Fibroblast of lung (primary cell): ENCODE measurements at regions not wholly inside any gene's neighbourhood (a gene's known extent, or its start where the extent isn't known, plus 50 kb on each side); places are given as distances from the start of the nearest gene placed in this dataset.

Experiments used
- DNase-seq, 2 donors: peaks; one replicate each; pipeline versions ENCODE4 v3.0.0 to v3.0.0-alpha.2; 2010; ENCODE audit warnings: low read depth in 2 of 2
- H2AFZ ChIP-seq: 2 replicates; pipeline ENCODE4 v1.5.1; 2012; ENCODE audit warnings: low read length, control low read depth, inconsistent platforms
- H3K27ac ChIP-seq: 2 replicates; pipeline ENCODE4 v1.5.1; 2011; ENCODE audit warnings: low read length, control low read depth; ENCODE audit not compliant: insufficient read depth
- H3K27me3 ChIP-seq: 2 replicates; pipeline ENCODE4 v1.5.1; 2011; ENCODE audit warnings: mild to moderate bottlenecking, low read length; ENCODE audit not compliant: control insufficient read depth, insufficient read depth
- H3K36me3 ChIP-seq: 2 replicates; pipeline ENCODE4 v1.5.1; 2011; ENCODE audit warnings: low read length; ENCODE audit not compliant: control insufficient read depth, insufficient read depth
- H3K4me1 ChIP-seq: 2 replicates; pipeline ENCODE4 v1.5.1; 2011; ENCODE audit warnings: low read length; ENCODE audit not compliant: control insufficient read depth, insufficient read depth; ENCODE audit errors: extremely low read depth
- H3K4me2 ChIP-seq: 2 replicates; pipeline ENCODE4 v1.5.1; 2011; ENCODE audit warnings: low read length, control low read depth; ENCODE audit not compliant: insufficient read depth; ENCODE audit errors: extremely low read depth
- H3K4me3 ChIP-seq, 4 experiments: fragments of 200-600 bp in 1 of 4; sonication (generic) in 1 of 4; replicated peaks in 1 of 4; 2 replicates each; pipeline ENCODE4 v1.5.1; 2011 to 2016; ENCODE audit warnings: low read length in 4 of 4, low read depth in 3 of 4, mild to moderate bottlenecking in 3 of 4, control low read depth in 2 of 4, inconsistent platforms in 1 of 4, mixed read lengths in 1 of 4; ENCODE audit not compliant: insufficient read depth in 1 of 4; ENCODE audit errors: control extremely low read depth in 1 of 4
- H3K79me2 ChIP-seq: 2 replicates; pipeline ENCODE4 v1.5.1; 2012; ENCODE audit warnings: mild to moderate bottlenecking, low read length, inconsistent platforms; ENCODE audit not compliant: control insufficient read depth, insufficient read depth
- H3K9ac ChIP-seq: 2 replicates; pipeline ENCODE4 v1.5.1; 2011; ENCODE audit warnings: mild to moderate bottlenecking, low read length, control low read depth; ENCODE audit not compliant: insufficient read depth
- H3K9me3 ChIP-seq: 2 replicates; pipeline ENCODE4 v1.5.1; 2012; ENCODE audit warnings: low read depth, low read length; ENCODE audit not compliant: control insufficient read depth, insufficient read depth
- H4K20me1 ChIP-seq: 2 replicates; pipeline ENCODE4 v1.5.1; 2011; ENCODE audit warnings: low read length; ENCODE audit not compliant: control insufficient read depth, insufficient read depth; ENCODE audit errors: extremely low read depth
- CTCF ChIP-seq, 2 donors: IDR thresholded peaks in 1 of 2; conservative IDR thresholded peaks in 1 of 2; 1 replicate in 1 of 2; 2 replicates in 1 of 2; pipeline ENCODE4 v1.5.1; 2011 to 2012; ENCODE audit warnings: low read length in 2 of 2, control low read depth in 1 of 2, inconsistent platforms in 1 of 2, low read depth in 1 of 2, mild to moderate bottlenecking in 1 of 2
- EZH2 ChIP-seq: IDR thresholded peaks from 2 replicates; pipeline ENCODE4 v1.5.1; 2012; ENCODE audit warnings: low read length, control low read depth, mild to moderate bottlenecking; ENCODE audit errors: missing control alignments

- no peak overlapping the region for H3K4me3 ChIP-seq
- H3K9ac ChIP-seq, result no peak overlapping the region
- no peak overlapping the region for H3K27ac ChIP-seq
- H3K4me2 ChIP-seq, result no peak overlapping the region
- no peaks in the 10 kb centered on the region for H4K20me1 ChIP-seq
- no peaks in the 10 kb centered on the region for H3K36me3 ChIP-seq
- H3K4me1 ChIP-seq, result no peaks in the 10 kb centered on the region
- H3K27me3 ChIP-seq, result no peaks in the 10 kb centered on the region
- H3K9me3 ChIP-seq, result no peaks in the 10 kb centered on the region
- H3K79me2 ChIP-seq, result no peaks in the 10 kb centered on the region
- TF ChIP-seq CTCF (conservative IDR thresholded peaks at IDR 0.05 in 1 of 2, IDR thresholded peaks at IDR 0.05 in 1 of 2; ENCODE audit: low read depth in 1 of 2, low read length in 2 of 2) (no peak), EZH2 (no peak)
- no peak overlapping the region for H2AFZ ChIP-seq
- DNase-seq, result no peak
Measured at GRCh38 chr13:27673911-27674310, 52.2 kb downstream of the POLR1D start.

DNA sequence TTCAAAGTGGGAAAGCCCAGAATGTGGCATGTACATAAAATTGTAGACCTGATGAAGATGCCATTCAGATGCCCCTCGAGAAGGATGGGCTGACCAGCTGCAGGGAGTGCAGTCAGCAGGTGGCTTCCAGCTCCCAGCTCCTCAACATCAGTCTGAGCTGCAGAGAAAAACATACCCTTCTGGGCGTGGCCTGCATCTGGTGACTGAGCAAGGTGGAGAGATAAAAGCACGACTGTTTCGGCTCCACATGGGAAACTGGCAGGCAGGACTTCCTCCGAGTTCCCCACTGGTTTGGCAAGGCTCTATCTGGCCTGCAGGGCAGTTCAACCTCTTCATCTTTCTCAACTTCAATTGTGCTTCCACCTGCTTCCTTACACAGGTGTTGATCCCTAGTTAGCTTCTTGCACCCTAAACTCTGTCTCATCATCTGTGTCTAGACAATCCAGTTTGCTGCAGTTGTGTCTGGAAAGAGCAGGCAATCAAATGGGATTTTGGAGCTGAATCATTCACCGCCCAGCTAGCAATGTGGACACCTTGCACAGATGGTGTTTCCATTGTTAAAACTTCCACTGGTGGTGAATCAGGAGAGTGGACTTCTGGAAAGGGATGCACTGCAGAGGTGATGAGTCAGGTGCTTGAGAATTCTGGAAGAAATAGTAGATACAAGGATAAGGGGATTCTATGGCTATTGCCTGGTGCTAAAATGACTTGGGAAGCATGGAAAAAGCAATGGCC lies 56.8 kb downstream of the POLR1D start:
- no peaks in the 10 kb centered on the region for H3K9me3 ChIP-seq
- H4K20me1 ChIP-seq, result no peaks in the 10 kb centered on the region
- H3K4me2 ChIP-seq, result no peak overlapping the region
- H3K36me3 ChIP-seq, result no peaks in the 10 kb centered on the region
- no peak overlapping the region for H3K4me3 ChIP-seq
- no peak overlapping the region for H3K27ac ChIP-seq
- no peaks in the 10 kb centered on the region for H3K4me1 ChIP-seq
- H3K27me3 ChIP-seq, result no peaks in the 10 kb centered on the region
- DNase-seq, result no peak
- H2AFZ ChIP-seq, result no peak overlapping the region
- TF ChIP-seq CTCF (conservative IDR thresholded peaks at IDR 0.05 in 1 of 2, IDR thresholded peaks at IDR 0.05 in 1 of 2; ENCODE audit: low read depth in 1 of 2, low read length in 2 of 2) (no peak), EZH2 (no peak)
- no peak overlapping the region for H3K9ac ChIP-seq
- H3K79me2 ChIP-seq, result no peaks in the 10 kb centered on the region

GRCh38 chr13:27679396-27679795 lies 57.7 kb downstream of the POLR1D start:
- Histone ChIP-seq H3K36me3 (no peaks in the 10 kb centered on the region), H3K4me2 (no peak overlapping the region), H3K27me3 (no peaks in the 10 kb centered on the region), H3K4me3 (no peak overlapping the region), H3K79me2 (no peaks in the 10 kb centered on the region), H3K27ac (no peak overlapping the region), H3K9me3 (no peaks in the 10 kb centered on the region), H3K4me1 (no peaks in the 10 kb centered on the region), H3K9ac (no peak overlapping the region), H4K20me1 (no peaks in the 10 kb centered on the region), H2AFZ (no peak overlapping the region)
- no peak for DNase-seq
- TF ChIP-seq CTCF (conservative IDR thresholded peaks at IDR 0.05 in 1 of 2, IDR thresholded peaks at IDR 0.05 in 1 of 2; ENCODE audit: low read depth in 1 of 2, low read length in 2 of 2), result no peak
- no peak for TF ChIP-seq EZH2
